HFF-Myc (cell line): ENCODE measurements at regions not wholly inside any gene's neighbourhood (a gene's known extent, or its start where the extent isn't known, plus 50 kb on each side); places are given as distances from the start of the nearest gene placed in this dataset.

Experiments
- DNase-seq: peaks from one replicate; pipeline ENCODE4 v3.0.0-alpha.2; 2011; ENCODE audit warnings: low read depth; ENCODE audit errors: extremely low read depth
- H3K4me3 ChIP-seq: replicated peaks from 2 replicates; pipeline ENCODE4 v1.5.1; 2011; ENCODE audit warnings: low read depth, mild to moderate bottlenecking, control low read depth, low read length
- CTCF ChIP-seq: IDR thresholded peaks from 2 replicates; pipeline ENCODE4 v1.5.1; 2012; ENCODE audit warnings: mild to moderate bottlenecking, low read depth, low read length, control low read depth; ENCODE audit errors: missing control alignments

- no peak overlapping the region for H3K4me3 ChIP-seq
- DNase-seq, result no peak
- no peak for TF ChIP-seq CTCF
Measured at GRCh38 chr4:23483320-23483960, 406.4 kb downstream of the PPARGC1A start.

DNA sequence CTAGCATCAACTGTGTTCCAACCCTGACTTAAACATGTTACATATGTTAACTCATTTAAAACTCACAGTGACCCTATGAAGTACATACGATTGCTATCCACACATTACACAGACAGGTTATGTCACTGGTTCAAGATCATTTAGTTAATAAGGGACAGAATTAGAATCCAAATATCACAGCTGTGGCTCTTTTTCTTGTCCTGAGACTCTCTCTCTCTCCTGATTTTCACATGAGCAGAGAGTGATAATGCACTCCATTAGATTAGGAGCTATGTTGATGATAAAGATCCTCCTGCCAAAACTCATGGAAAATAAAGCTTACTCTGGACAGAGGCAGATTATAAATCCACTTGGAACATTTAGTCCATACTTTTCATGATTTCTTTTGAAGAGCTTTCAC is 408.3 kb downstream of the PPARGC1A start:
- DNase-seq, result no peak
- H3K4me3 ChIP-seq, result no peak overlapping the region
- TF ChIP-seq CTCF, result no peak

DNA sequence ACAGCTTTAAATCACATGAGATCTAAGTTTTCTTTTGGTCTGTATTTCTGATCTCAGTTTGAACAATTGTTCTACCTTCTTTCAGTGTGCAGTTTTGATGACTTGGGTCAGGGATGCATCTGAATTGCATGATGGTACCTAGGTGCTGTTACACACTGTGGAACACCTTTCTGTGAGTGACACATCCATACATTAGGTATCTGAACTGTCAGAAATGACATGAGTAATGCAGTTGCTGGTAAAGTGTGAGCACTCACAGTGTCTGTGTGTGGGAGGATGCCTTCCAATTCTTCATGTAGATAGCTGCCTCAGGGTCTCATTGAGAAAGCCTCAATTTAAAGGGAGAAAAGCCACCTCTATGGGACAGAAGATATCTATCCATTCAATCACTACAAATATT is 411.9 kb downstream of the PPARGC1A start:
- no peak for DNase-seq
- no peak overlapping the region for H3K4me3 ChIP-seq
- TF ChIP-seq CTCF, result no peak

- TF ChIP-seq CTCF, result no peak
- no peak for DNase-seq
Measured at GRCh38 chr4:23476515-23477090, 413.2 kb downstream of the PPARGC1A start.

GRCh38 chr4:23463071-23463470 is 426.8 kb downstream of the PPARGC1A start:
- TF ChIP-seq CTCF, result no peak
- no peak overlapping the region for H3K4me3 ChIP-seq
- no peak for DNase-seq

More at GRCh38 chr4:23476515-23477090, 413.2 kb downstream of the PPARGC1A start:
- H3K4me3 ChIP-seq, result no peak overlapping the region

GRCh38 chr4:23458054-23458453 is 431.8 kb downstream of the PPARGC1A start:
- no peak for TF ChIP-seq CTCF
- no peak overlapping the region for H3K4me3 ChIP-seq
- DNase-seq, result no peak
